ENCODE measurements at regions not wholly inside any gene's neighbourhood (a gene's known extent, or its start where the extent isn't known, plus 50 kb on each side); places are given as distances from the start of the nearest gene placed in this dataset.

GRCh38 chr3:110074095-110074494 is 736.7 kb upstream of the DPPA4 start:
- no peak overlapping the region for H3K4me3 ChIP-seq
- no peaks in the 10 kb centered on the region for H3K4me1 ChIP-seq
- no peaks in the 10 kb centered on the region for H3K9me3 ChIP-seq
- H3K27me3 ChIP-seq = no peaks in the 10 kb centered on the region
- no peaks in the 10 kb centered on the region for H3K36me3 ChIP-seq
- intact Hi-C loops (cut with DNase I; ENCODE audit: low total_unique reads) = no loop called here
- no peak for DNase-seq
- TF ChIP-seq CTCF (IDR thresholded peaks at IDR 0.05) = no peak
- TF ChIP-seq POLR2A (IDR thresholded peaks at IDR 0.05) = no peak
- H3K27ac ChIP-seq = no peak overlapping the region

GRCh38 chr3:110077093-110077492 is 739.7 kb upstream of the DPPA4 start:
- Histone ChIP-seq H3K9me3 (no peaks in the 10 kb centered on the region), H3K4me1 (no peaks in the 10 kb centered on the region), H3K36me3 (no peaks in the 10 kb centered on the region), H3K4me3 (no peak overlapping the region), H3K27ac (no peak overlapping the region), H3K27me3 (no peaks in the 10 kb centered on the region)
- no peak for DNase-seq
- TF ChIP-seq CTCF (IDR thresholded peaks at IDR 0.05) (no peak), POLR2A (IDR thresholded peaks at IDR 0.05) (no peak)
- intact Hi-C loops (cut with DNase I; ENCODE audit: low total_unique reads) = no loop called here

- intact Hi-C loops (cut with DNase I; ENCODE audit: low total_unique reads) = no loop called here
- TF ChIP-seq POLR2A (IDR thresholded peaks at IDR 0.05) (no peak), CTCF (IDR thresholded peaks at IDR 0.05) (no peak)
- Histone ChIP-seq H3K27me3 (no peaks in the 10 kb centered on the region), H3K27ac (no peak overlapping the region), H3K4me3 (no peak overlapping the region), H3K36me3 (no peaks in the 10 kb centered on the region), H3K9me3 (no peaks in the 10 kb centered on the region), H3K4me1 (no peaks in the 10 kb centered on the region)
- no peak for DNase-seq
Measured at GRCh38 chr3:110093411-110093810, 756.1 kb upstream of the DPPA4 start.

- Histone ChIP-seq H3K36me3 (no peaks in the 10 kb centered on the region), H3K4me3 (no peak overlapping the region), H3K27me3 (no peaks in the 10 kb centered on the region), H3K4me1 (no peaks in the 10 kb centered on the region), H3K27ac (no peak overlapping the region), H3K9me3 (no peaks in the 10 kb centered on the region)
- DNase-seq = no peak
- TF ChIP-seq POLR2A (IDR thresholded peaks at IDR 0.05) = no peak
- TF ChIP-seq CTCF (IDR thresholded peaks at IDR 0.05) = no peak
- intact Hi-C loops (cut with DNase I; ENCODE audit: low total_unique reads) = no loop called here
Measured at GRCh38 chr3:110093812-110094401, 756.6 kb upstream of the DPPA4 start.

- intact Hi-C loops (cut with DNase I; ENCODE audit: low total_unique reads) = no loop called here
- no peaks in the 10 kb centered on the region for H3K4me1 ChIP-seq
- H3K36me3 ChIP-seq = no peaks in the 10 kb centered on the region
- H3K4me3 ChIP-seq = no peak overlapping the region
- no peak for TF ChIP-seq CTCF (IDR thresholded peaks at IDR 0.05)
- no peak for TF ChIP-seq POLR2A (IDR thresholded peaks at IDR 0.05)
- no peak for DNase-seq
- no peak overlapping the region for H3K27ac ChIP-seq
- no peaks in the 10 kb centered on the region for H3K9me3 ChIP-seq
- H3K27me3 ChIP-seq = no peaks in the 10 kb centered on the region
Measured at GRCh38 chr3:110099711-110100110, 762.4 kb upstream of the DPPA4 start.

Data from uterus (tissue), 3 donors.